Mesenchymal stem cell (in vitro differentiated cells and primary cell): ENCODE measurements at regions not wholly inside any gene's neighbourhood (a gene's known extent, or its start where the extent isn't known, plus 50 kb on each side); places are given as distances from the start of the nearest gene placed in this dataset.
A peak's percentile ranks its signal among the peaks of the same experiment; 100 is the strongest.

Experiments used
- DNase-seq: peaks from one replicate; pipeline ENCODE4 v3.0.0-alpha.2; 2013
- H2AFZ ChIP-seq: one replicate; pipeline ENCODE4 v1.6.1; 2013; ENCODE audit warnings: low read depth, mild to moderate bottlenecking, control low read depth, inconsistent platforms, low read length, moderate library complexity
- H2AK5ac ChIP-seq: 2 replicates; pipeline ENCODE4 v1.6.1; 2013; ENCODE audit warnings: low read length, moderate library complexity, mild to moderate bottlenecking, inconsistent platforms; ENCODE audit not compliant: severe bottlenecking
- H2BK120ac ChIP-seq: one replicate; pipeline ENCODE4 v1.6.1; 2013; ENCODE audit warnings: low read depth, mild to moderate bottlenecking, inconsistent platforms, low read length, moderate library complexity
- H2BK12ac ChIP-seq, 2 experiments: one replicate each; pipeline ENCODE4 v1.6.1; 2013; ENCODE audit warnings: inconsistent platforms in 2 of 2, low read length in 2 of 2, mild to moderate bottlenecking in 2 of 2, moderate library complexity in 2 of 2, control low read depth in 1 of 2
- H2BK15ac ChIP-seq: one replicate; pipeline ENCODE4 v1.6.1; 2013; ENCODE audit warnings: mild to moderate bottlenecking, low read depth, inconsistent platforms; ENCODE audit not compliant: poor library complexity, severe bottlenecking
- H2BK5ac ChIP-seq: 2 replicates; pipeline ENCODE4 v1.6.1; 2013; ENCODE audit warnings: low read depth, mild to moderate bottlenecking, low read length, control low read depth, inconsistent platforms; ENCODE audit not compliant: poor library complexity, severe bottlenecking
- H3K14ac ChIP-seq, 2 experiments: one replicate each; pipeline ENCODE4 v1.6.1; 2013; ENCODE audit warnings: inconsistent platforms in 2 of 2, low read length in 2 of 2, control low read depth in 1 of 2, mild to moderate bottlenecking in 1 of 2, moderate library complexity in 1 of 2
- H3K18ac ChIP-seq, 2 experiments: one replicate each; pipeline ENCODE4 v1.6.1; 2013; ENCODE audit warnings: inconsistent platforms in 2 of 2, low read length in 2 of 2, control low read depth in 1 of 2, low read depth in 1 of 2, mild to moderate bottlenecking in 1 of 2
- H3K23ac ChIP-seq, 2 experiments: one replicate each; pipeline ENCODE4 v1.6.1; 2013; ENCODE audit warnings: inconsistent platforms in 2 of 2, low read length in 2 of 2, mild to moderate bottlenecking in 2 of 2, moderate library complexity in 2 of 2, control low read depth in 1 of 2
- H3K27ac ChIP-seq: 2 replicates; pipeline ENCODE4 v1.5.1; 2013; ENCODE audit warnings: mild to moderate bottlenecking, moderate library complexity, low read length, control low read depth, inconsistent platforms; ENCODE audit not compliant: poor library complexity, severe bottlenecking
- H3K27me3 ChIP-seq, 2 experiments: 2 replicates each; pipeline versions ENCODE4 v1.6.1 to v1.7.0; 2013; ENCODE audit warnings: low read length in 2 of 2, mild to moderate bottlenecking in 2 of 2, moderate library complexity in 2 of 2, control low read depth in 1 of 2, inconsistent platforms in 1 of 2; ENCODE audit not compliant: control insufficient read depth in 1 of 2, insufficient read depth in 1 of 2
- H3K36me3 ChIP-seq, 2 experiments: 2 replicates each; pipeline versions ENCODE4 v1.6.1 to v1.7.0; 2013; ENCODE audit warnings: low read length in 2 of 2, control low read depth in 1 of 2, inconsistent platforms in 1 of 2, low read depth in 1 of 2, mild to moderate bottlenecking in 1 of 2; ENCODE audit not compliant: insufficient read depth in 2 of 2, control insufficient read depth in 1 of 2
- H3K4ac ChIP-seq, 2 experiments: one replicate each; pipeline ENCODE4 v1.6.1; 2013; ENCODE audit warnings: inconsistent platforms in 2 of 2, low read length in 2 of 2, mild to moderate bottlenecking in 2 of 2, moderate library complexity in 2 of 2, control low read depth in 1 of 2, low read depth in 1 of 2
- H3K4me1 ChIP-seq: 2 replicates; pipeline ENCODE4 v1.6.1; 2013; ENCODE audit warnings: low read depth, low read length, control low read depth; ENCODE audit not compliant: control insufficient read depth, insufficient read depth
- H3K4me2 ChIP-seq: 2 replicates; pipeline ENCODE4 v1.6.1; 2013; ENCODE audit warnings: low read length, mild to moderate bottlenecking, inconsistent platforms; ENCODE audit not compliant: poor library complexity, severe bottlenecking
- H3K4me3 ChIP-seq, 2 experiments: 2 replicates each; pipeline versions ENCODE4 v1.5.1 to v1.7.0; 2013; ENCODE audit warnings: low read length in 2 of 2, mild to moderate bottlenecking in 2 of 2, control low read depth in 1 of 2, low read depth in 1 of 2; ENCODE audit not compliant: insufficient read depth in 1 of 2
- H3K79me1 ChIP-seq: replicated peaks from 2 replicates; pipeline ENCODE4 v1.6.1; 2013; ENCODE audit warnings: mild to moderate bottlenecking, control low read depth, low read length, inconsistent platforms; ENCODE audit not compliant: poor library complexity, severe bottlenecking
- H3K9ac ChIP-seq: 2 replicates; pipeline ENCODE4 v1.7.0; 2013; ENCODE audit warnings: mild to moderate bottlenecking, low read length, moderate library complexity
- H3K9me3 ChIP-seq: 2 replicates; pipeline ENCODE4 v1.7.0; 2013; ENCODE audit warnings: mild to moderate bottlenecking, low read length; ENCODE audit not compliant: control insufficient read depth
- H4K8ac ChIP-seq: one replicate; pipeline ENCODE4 v1.6.1; 2013; ENCODE audit warnings: inconsistent platforms, mild to moderate bottlenecking, low read length, moderate library complexity
- H4K91ac ChIP-seq: one replicate; pipeline ENCODE4 v1.6.1; 2013; ENCODE audit warnings: mild to moderate bottlenecking, low read length, inconsistent platforms
- WGBS: methylation state at CpG from one replicate; pipeline ENCODE4 v1.1.7; 2013; ENCODE audit warnings: mixed read lengths; 5-methylcytosine and 5-hydroxymethylcytosine counted together

DNA sequence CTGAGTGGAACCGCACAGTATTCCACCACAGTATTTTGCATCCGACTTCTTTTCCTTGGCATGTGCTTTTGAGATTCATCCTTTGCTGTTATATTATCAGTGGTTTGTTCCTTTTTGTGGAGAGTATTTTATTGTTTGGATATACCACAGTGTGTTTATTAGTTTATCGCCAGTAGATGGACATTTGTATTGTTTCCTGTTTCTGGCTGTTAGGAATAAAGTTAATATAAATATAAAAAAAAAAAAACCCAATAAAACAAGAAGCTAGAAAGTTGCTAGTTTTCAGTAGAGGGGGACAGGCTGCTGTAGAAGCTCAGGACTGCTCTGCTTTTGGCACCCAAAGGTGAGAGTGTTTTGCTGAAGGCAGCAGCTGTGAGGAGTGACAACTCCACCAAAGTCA lies 62.0 kb upstream of the EEA1 start:
- H2BK12ac ChIP-seq = no peak overlapping the region
- no peak overlapping the region for H2BK15ac ChIP-seq
- no peak overlapping the region for H2AFZ ChIP-seq
- H3K9me3 ChIP-seq = no peaks in the 10 kb centered on the region
- no peak overlapping the region for H3K23ac ChIP-seq
- no peaks in the 10 kb centered on the region for H3K79me1 ChIP-seq
- H2BK5ac ChIP-seq = no peak overlapping the region
- no peak overlapping the region for H3K9ac ChIP-seq
- H4K91ac ChIP-seq = no peak overlapping the region
- H3K4ac ChIP-seq = no peak overlapping the region
- no peaks in the 10 kb centered on the region for H3K27me3 ChIP-seq
- H2AK5ac ChIP-seq = no peak overlapping the region
- no peaks in the 10 kb centered on the region for H3K4me1 ChIP-seq
- no peak overlapping the region for H3K4me3 ChIP-seq
- no peak overlapping the region for H3K27ac ChIP-seq
- no peak overlapping the region for H2BK120ac ChIP-seq
- no peak overlapping the region for H3K18ac ChIP-seq
- no peak overlapping the region for H3K14ac ChIP-seq
- no peaks in the 10 kb centered on the region for H3K36me3 ChIP-seq
- no peak overlapping the region for H3K4me2 ChIP-seq
- DNase-seq = no peak
- no peak overlapping the region for H4K8ac ChIP-seq
- 100% methylated on average over 2 of the region's 3 CpGs for WGBS

DNA sequence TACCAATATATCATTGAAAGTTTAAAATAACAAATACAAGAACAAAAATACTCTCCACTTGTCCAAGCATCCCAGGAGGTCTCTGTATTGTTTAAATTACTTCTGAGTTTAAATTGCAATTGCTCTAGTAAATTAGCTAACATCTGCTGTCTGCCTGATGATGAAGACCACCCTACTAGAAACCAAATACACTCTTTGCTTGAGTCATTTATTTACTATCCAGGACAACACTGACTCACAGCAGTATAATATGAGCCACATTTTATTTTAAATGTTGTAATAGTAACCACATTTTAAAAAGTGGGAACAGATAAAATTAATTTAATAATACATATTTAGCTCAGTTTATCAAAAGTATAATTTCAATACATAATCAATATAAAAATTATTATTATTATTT lies 62.9 kb upstream of the EEA1 start:
- Histone ChIP-seq H3K79me1 (no peaks in the 10 kb centered on the region), H2AK5ac (no peak overlapping the region), H4K8ac (no peak overlapping the region), H2BK5ac (no peak overlapping the region), H3K27me3 (no peaks in the 10 kb centered on the region), H2AFZ (no peak overlapping the region), H2BK12ac (no peak overlapping the region), H3K36me3 (no peaks in the 10 kb centered on the region), H3K14ac (no peak overlapping the region), H3K27ac (no peak overlapping the region), H3K23ac (no peak overlapping the region), H3K4me1 (no peaks in the 10 kb centered on the region), H3K9ac (no peak overlapping the region), H3K18ac (no peak overlapping the region), H4K91ac (no peak overlapping the region), H3K4me2 (no peak overlapping the region), H3K4me3 (no peak overlapping the region), H2BK120ac (no peak overlapping the region), H2BK15ac (no peak overlapping the region), H3K9me3 (no peaks in the 10 kb centered on the region), H3K4ac (no peak overlapping the region)
- peak; percentile 29 for DNase-seq

DNA sequence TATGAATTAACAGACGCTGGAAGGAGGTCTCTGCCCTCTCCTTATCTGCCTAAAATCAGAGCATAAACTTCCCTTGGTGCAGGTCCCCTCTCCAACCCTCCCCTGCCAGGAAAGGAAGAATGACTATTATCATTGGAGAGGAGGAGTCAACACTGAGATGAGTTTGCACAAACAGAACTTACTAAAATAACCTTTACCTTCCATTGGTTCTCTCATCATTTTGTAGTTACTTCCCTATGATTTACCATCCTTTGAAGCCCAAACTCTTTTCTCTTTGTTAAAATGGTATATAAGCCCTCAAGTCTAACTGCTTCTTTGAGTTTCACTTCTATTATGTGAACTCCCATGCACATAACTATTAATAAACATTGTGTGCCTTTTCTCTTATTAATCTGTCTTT lies 64.2 kb upstream of the EEA1 start:
- no peak overlapping the region for H4K91ac ChIP-seq

DNA sequence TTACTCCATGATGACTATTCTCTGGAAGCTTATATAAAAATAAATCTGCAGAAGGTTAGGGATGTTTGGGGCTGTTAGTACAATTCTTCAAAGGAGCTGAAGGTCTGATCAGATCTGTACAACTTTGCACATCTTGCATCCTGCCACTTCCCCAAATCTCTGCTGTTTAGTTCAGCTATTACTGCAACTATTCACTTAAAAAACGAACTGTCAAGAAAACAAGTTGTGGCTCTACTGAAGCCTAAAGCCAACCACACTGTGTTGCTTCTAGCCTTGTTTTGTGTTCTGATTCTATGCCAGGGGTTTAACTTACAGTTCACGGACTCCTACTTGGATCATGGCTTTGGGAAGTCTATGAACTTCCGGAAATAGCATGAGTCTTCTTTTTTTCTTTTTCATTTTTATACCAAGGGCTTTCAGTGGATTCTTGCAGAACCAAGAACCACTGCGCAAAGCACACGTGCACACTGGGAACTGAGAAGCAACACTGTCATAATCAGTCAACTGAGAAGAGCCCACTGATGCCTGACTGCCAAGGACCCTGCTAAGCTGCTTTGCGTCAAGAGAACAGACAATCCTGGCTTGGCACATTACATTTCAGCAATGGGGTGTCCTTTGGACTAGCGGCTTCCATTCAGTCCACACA lies 66.3 kb upstream of the EEA1 start:
- Histone ChIP-seq H3K27ac (no peak overlapping the region), H2BK120ac (no peak overlapping the region), H2BK12ac (no peak overlapping the region), H3K36me3 (no peaks in the 10 kb centered on the region), H4K91ac (no peak overlapping the region), H3K27me3 (no peaks in the 10 kb centered on the region), H3K9me3 (no peaks in the 10 kb centered on the region), H2BK15ac (no peak overlapping the region), H3K4me3 (no peak overlapping the region), H4K8ac (no peak overlapping the region), H2AK5ac (no peak overlapping the region), H3K79me1 (no peaks in the 10 kb centered on the region), H3K4me2 (no peak overlapping the region), H3K4ac (no peak overlapping the region), H2BK5ac (no peak overlapping the region), H3K9ac (no peak overlapping the region), H3K23ac (no peak overlapping the region), H2AFZ (no peak overlapping the region), H3K14ac (no peak overlapping the region), H3K4me1 (no peaks in the 10 kb centered on the region), H3K18ac (no peak overlapping the region)
- 98% methylated on average over 7 of the region's 7 CpGs for WGBS
- DNase-seq = no peak

More for the DNA sequence above, 64.2 kb upstream of the EEA1 start:
- DNase-seq = no peak
- no peak overlapping the region for H3K27ac ChIP-seq
- 100% methylated on average over 1 of the region's 1 CpG for WGBS
- no peak overlapping the region for H3K14ac ChIP-seq
- no peak overlapping the region for H3K4me2 ChIP-seq
- no peak overlapping the region for H4K8ac ChIP-seq
- H3K9ac ChIP-seq = no peak overlapping the region
- no peaks in the 10 kb centered on the region for H3K4me1 ChIP-seq
- H2AFZ ChIP-seq = no peak overlapping the region
- H2AK5ac ChIP-seq = no peak overlapping the region
- no peak overlapping the region for H3K4me3 ChIP-seq
- no peak overlapping the region for H3K4ac ChIP-seq
- no peaks in the 10 kb centered on the region for H3K9me3 ChIP-seq
- H2BK12ac ChIP-seq = no peak overlapping the region
- H2BK5ac ChIP-seq = no peak overlapping the region
- no peak overlapping the region for H2BK15ac ChIP-seq
- no peaks in the 10 kb centered on the region for H3K27me3 ChIP-seq
- H3K79me1 ChIP-seq = no peaks in the 10 kb centered on the region
- H3K18ac ChIP-seq = no peak overlapping the region
- H2BK120ac ChIP-seq = no peak overlapping the region
- no peak overlapping the region for H3K23ac ChIP-seq
- H3K36me3 ChIP-seq = no peaks in the 10 kb centered on the region
